Trophoblast cell (in vitro differentiated cells and primary cell): ENCODE measurements at regions not wholly inside any gene's neighbourhood (a gene's known extent, or its start where the extent isn't known, plus 50 kb on each side); places are given as distances from the start of the nearest gene placed in this dataset.

Source experiments
- DNase-seq, 2 donors: peaks; one replicate each; pipeline ENCODE4 v3.0.0-alpha.2; 2016
- H2AFZ ChIP-seq: 2 replicates; pipeline ENCODE4 v1.6.1; 2013; ENCODE audit warnings: low read length, moderate library complexity, mild to moderate bottlenecking; ENCODE audit not compliant: insufficient read depth, poor library complexity
- H2AK5ac ChIP-seq: 2 replicates; pipeline ENCODE4 v1.6.1; 2013; ENCODE audit warnings: mild to moderate bottlenecking, low read length
- H2BK120ac ChIP-seq: 2 replicates; pipeline ENCODE4 v1.6.1; 2013; ENCODE audit warnings: low read length, mild to moderate bottlenecking, moderate library complexity; ENCODE audit not compliant: insufficient read depth, poor library complexity
- H2BK12ac ChIP-seq: 2 replicates; pipeline ENCODE4 v1.6.1; 2013; ENCODE audit warnings: mild to moderate bottlenecking, low read length, moderate library complexity
- H2BK5ac ChIP-seq: 2 replicates; pipeline ENCODE4 v1.6.1; 2013; ENCODE audit warnings: low read length, low read depth, moderate library complexity, mild to moderate bottlenecking; ENCODE audit not compliant: poor library complexity
- H3K14ac ChIP-seq: 2 replicates; pipeline ENCODE4 v1.6.1; 2013; ENCODE audit warnings: mild to moderate bottlenecking, low read length
- H3K18ac ChIP-seq: 2 replicates; pipeline ENCODE4 v1.6.1; 2013; ENCODE audit warnings: mild to moderate bottlenecking, low read length
- H3K23ac ChIP-seq: 2 replicates; pipeline ENCODE4 v1.6.1; 2013; ENCODE audit warnings: low read length
- H3K27ac ChIP-seq: 2 replicates; pipeline ENCODE4 v1.5.1; 2013; ENCODE audit warnings: low read depth, mild to moderate bottlenecking, inconsistent platforms, low read length, moderate library complexity
- H3K27me3 ChIP-seq: 2 replicates; pipeline ENCODE4 v1.6.1; 2013; ENCODE audit warnings: inconsistent platforms, mild to moderate bottlenecking, low read length, moderate library complexity; ENCODE audit not compliant: insufficient read depth
- H3K36me3 ChIP-seq, 2 experiments: 1 replicate in 1 of 2; 2 replicates in 1 of 2; pipeline ENCODE4 v1.6.1; 2013; ENCODE audit warnings: low read length in 2 of 2, mild to moderate bottlenecking in 2 of 2, moderate library complexity in 1 of 2; ENCODE audit not compliant: insufficient read depth in 2 of 2, control insufficient read depth in 1 of 2
- H3K4ac ChIP-seq: 2 replicates; pipeline ENCODE4 v1.6.1; 2013; ENCODE audit warnings: low read depth, mild to moderate bottlenecking, low read length, moderate library complexity
- H3K4me1 ChIP-seq, 2 experiments: 1 replicate in 1 of 2; 2 replicates in 1 of 2; pipeline ENCODE4 v1.6.1; 2013; ENCODE audit warnings: low read length in 2 of 2, mild to moderate bottlenecking in 2 of 2, moderate library complexity in 1 of 2; ENCODE audit not compliant: insufficient read depth in 2 of 2, control insufficient read depth in 1 of 2
- H3K4me2 ChIP-seq: 2 replicates; pipeline ENCODE4 v1.6.1; 2013; ENCODE audit warnings: inconsistent platforms, mild to moderate bottlenecking, low read length, moderate library complexity
- H3K4me3 ChIP-seq: 2 replicates; pipeline ENCODE4 v1.5.1; 2013; ENCODE audit warnings: mild to moderate bottlenecking, low read depth, low read length, inconsistent platforms
- H3K79me1 ChIP-seq: one replicate; pipeline ENCODE4 v1.6.1; 2013; ENCODE audit warnings: low read length
- H3K79me2 ChIP-seq: 2 replicates; pipeline ENCODE4 v1.6.1; 2013; ENCODE audit warnings: low read length, mild to moderate bottlenecking; ENCODE audit not compliant: control insufficient read depth, insufficient read depth, poor library complexity
- H3K9ac ChIP-seq: 2 replicates; pipeline ENCODE4 v1.6.1; 2013; ENCODE audit warnings: mild to moderate bottlenecking, low read length
- H3K9me3 ChIP-seq: 2 replicates; pipeline ENCODE4 v1.6.1; 2013; ENCODE audit warnings: low read depth, mild to moderate bottlenecking, control low read depth, inconsistent platforms, low read length; ENCODE audit not compliant: insufficient read depth
- H4K12ac ChIP-seq: 2 replicates; pipeline ENCODE4 v1.6.1; 2013; ENCODE audit warnings: low read depth, mild to moderate bottlenecking, low read length, moderate library complexity
- H4K8ac ChIP-seq: 2 replicates; pipeline ENCODE4 v1.6.1; 2013; ENCODE audit warnings: low read depth, mild to moderate bottlenecking, low read length, moderate library complexity
- H4K91ac ChIP-seq: one replicate; pipeline ENCODE4 v1.6.1; 2013; ENCODE audit warnings: low read depth, mild to moderate bottlenecking, low read length, moderate library complexity
- WGBS: extraction: QIAGEN DNeasy Blood & Tissue Kit; methylation state at CpG from one replicate; pipeline ENCODE4 v1.1.7; 2013; ENCODE audit warnings: missing lambda C conversion rate; ENCODE audit not compliant: insufficient read length, insufficient coverage; ENCODE audit errors: extremely low coverage; 5-methylcytosine and 5-hydroxymethylcytosine counted together

GRCh38 chr1:14111121-14111520 is 411.1 kb downstream of the PRDM2 start:
- H2BK12ac ChIP-seq: no peak overlapping the region
- H3K9ac ChIP-seq: no peak overlapping the region
- H3K36me3 ChIP-seq: no peaks in the 10 kb centered on the region
- H2AK5ac ChIP-seq: no peak overlapping the region
- H3K18ac ChIP-seq: no peak overlapping the region
- H3K27me3 ChIP-seq: no peaks in the 10 kb centered on the region
- no CpG with 5 or more reads among the region's 5 CpGs for WGBS
- no peak overlapping the region for H3K27ac ChIP-seq
- no peaks in the 10 kb centered on the region for H3K79me1 ChIP-seq
- no peak overlapping the region for H4K91ac ChIP-seq
- no peak overlapping the region for H2AFZ ChIP-seq
- no peaks in the 10 kb centered on the region for H3K79me2 ChIP-seq
- H3K23ac ChIP-seq: no peak overlapping the region
- H4K8ac ChIP-seq: no peak overlapping the region
- no peak overlapping the region for H2BK5ac ChIP-seq
- H3K4me1 ChIP-seq: no peaks in the 10 kb centered on the region
- peak in 1 of 2 donors; percentile 34 for DNase-seq
- no peak overlapping the region for H3K4ac ChIP-seq
- H3K4me3 ChIP-seq: no peak overlapping the region
- no peaks in the 10 kb centered on the region for H3K9me3 ChIP-seq
- H3K14ac ChIP-seq: no peak overlapping the region
- H3K4me2 ChIP-seq: no peak overlapping the region
- H2BK120ac ChIP-seq: no peak overlapping the region
- H4K12ac ChIP-seq: no peak overlapping the region

- H2BK5ac ChIP-seq: no peak overlapping the region
These were observed 412.6 kb downstream of the PRDM2 start for GRCh38 chr1:14112613-14113012.

DNA sequence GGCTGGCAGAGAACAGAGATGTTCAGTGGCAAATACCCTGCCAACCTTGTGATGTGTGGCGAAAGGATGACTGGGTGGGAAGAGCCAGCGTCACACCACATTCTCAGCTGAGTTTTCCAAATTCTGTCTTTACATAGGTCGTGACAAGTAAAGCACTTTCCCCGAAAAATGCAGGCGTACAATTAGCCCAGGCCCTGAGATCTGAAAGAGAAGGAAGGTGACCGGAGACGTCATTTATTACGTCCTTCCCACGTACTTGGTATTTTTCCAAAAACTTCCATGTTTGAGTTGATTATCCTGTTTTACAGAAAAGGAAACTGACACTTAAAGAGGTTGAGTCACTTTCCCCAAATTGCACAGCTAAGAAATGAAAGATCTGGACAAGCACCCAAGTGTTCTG is 413.3 kb downstream of the PRDM2 start:
- no peak overlapping the region for H3K23ac ChIP-seq
- H3K4me1 ChIP-seq: no peaks in the 10 kb centered on the region
- no peak overlapping the region for H3K4ac ChIP-seq
- H2BK12ac ChIP-seq: no peak overlapping the region
- no peaks in the 10 kb centered on the region for H3K79me2 ChIP-seq
- H3K36me3 ChIP-seq: no peaks in the 10 kb centered on the region
- H3K27me3 ChIP-seq: no peaks in the 10 kb centered on the region
- no peaks in the 10 kb centered on the region for H3K79me1 ChIP-seq
- no peak overlapping the region for H4K12ac ChIP-seq
- no peak overlapping the region for H3K4me2 ChIP-seq
- no peak overlapping the region for H2AK5ac ChIP-seq
- DNase-seq: peak in 1 of 2 donors; percentile 22
- no peak overlapping the region for H2AFZ ChIP-seq
- H3K9me3 ChIP-seq: no peaks in the 10 kb centered on the region
- no peak overlapping the region for H3K9ac ChIP-seq
- H2BK120ac ChIP-seq: no peak overlapping the region
- no peak overlapping the region for H4K91ac ChIP-seq
- H4K8ac ChIP-seq: no peak overlapping the region
- H3K4me3 ChIP-seq: no peak overlapping the region
- no peak overlapping the region for H3K14ac ChIP-seq
- no peak overlapping the region for H3K27ac ChIP-seq
- no peak overlapping the region for H3K18ac ChIP-seq
- H2BK5ac ChIP-seq: no peak overlapping the region
- WGBS: no CpG with 5 or more reads among the region's 9 CpGs

More at GRCh38 chr1:14112613-14113012, 412.6 kb downstream of the PRDM2 start:
- Histone ChIP-seq H3K9ac (no peak overlapping the region), H3K27ac (no peak overlapping the region), H3K36me3 (no peaks in the 10 kb centered on the region), H3K4me1 (no peaks in the 10 kb centered on the region), H3K4me2 (no peak overlapping the region), H2AK5ac (no peak overlapping the region), H3K4ac (no peak overlapping the region), H3K9me3 (no peaks in the 10 kb centered on the region), H4K91ac (no peak overlapping the region), H2AFZ (no peak overlapping the region), H3K4me3 (no peak overlapping the region), H3K79me1 (no peaks in the 10 kb centered on the region), H3K79me2 (no peaks in the 10 kb centered on the region), H3K23ac (no peak overlapping the region), H2BK12ac (no peak overlapping the region), H3K18ac (no peak overlapping the region), H4K8ac (no peak overlapping the region), H3K14ac (no peak overlapping the region), H3K27me3 (no peaks in the 10 kb centered on the region), H4K12ac (no peak overlapping the region), H2BK120ac (no peak overlapping the region)
- DNase-seq: no peak
- WGBS: no CpG with 5 or more reads among the region's 1 CpG

DNA sequence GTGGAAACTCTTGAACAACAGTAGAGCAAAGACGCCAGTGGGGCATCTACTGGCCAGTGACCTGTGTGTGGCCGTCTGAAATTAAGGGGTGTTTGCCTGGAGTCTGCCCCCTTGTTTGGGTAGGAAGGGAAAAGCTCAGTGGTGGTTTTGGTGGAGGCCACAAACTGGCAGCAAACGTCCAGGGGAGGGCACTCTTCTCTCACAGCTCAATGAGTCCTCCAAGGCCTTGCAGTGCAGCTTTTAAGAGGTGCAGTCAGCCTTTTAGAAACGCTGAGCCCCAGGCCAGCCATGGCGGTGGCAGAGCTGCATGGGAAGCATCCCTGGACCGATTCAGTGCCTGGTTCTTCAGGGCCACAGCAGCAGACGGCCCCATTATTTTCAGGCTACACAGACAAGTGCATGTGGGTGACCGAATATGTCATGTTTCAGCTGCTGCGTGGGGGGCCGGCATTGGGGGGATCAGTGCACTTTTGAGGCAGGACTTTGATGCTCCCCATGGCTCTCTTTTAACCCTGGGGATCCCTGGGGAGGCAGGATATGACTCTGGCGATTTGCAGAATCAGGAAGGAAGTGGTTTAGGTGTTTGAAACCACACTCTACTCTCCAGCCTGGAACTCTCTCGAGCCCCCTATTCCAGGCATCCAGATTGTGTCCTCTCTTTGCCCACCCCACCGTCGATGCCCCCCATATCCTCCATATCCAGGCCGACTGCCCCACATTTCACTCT is 414.0 kb downstream of the PRDM2 start:
- Histone ChIP-seq H2AK5ac (no peak overlapping the region), H3K4ac (no peak overlapping the region), H3K9ac (no peak overlapping the region), H3K23ac (no peak overlapping the region), H3K4me1 (no peaks in the 10 kb centered on the region), H2BK12ac (no peak overlapping the region), H2AFZ (no peak overlapping the region), H3K4me3 (no peak overlapping the region), H3K79me1 (no peaks in the 10 kb centered on the region), H4K91ac (no peak overlapping the region), H2BK120ac (no peak overlapping the region), H4K12ac (no peak overlapping the region), H3K27ac (no peak overlapping the region), H2BK5ac (no peak overlapping the region), H3K9me3 (no peaks in the 10 kb centered on the region), H3K79me2 (no peaks in the 10 kb centered on the region), H4K8ac (no peak overlapping the region), H3K27me3 (no peaks in the 10 kb centered on the region), H3K36me3 (no peaks in the 10 kb centered on the region), H3K18ac (no peak overlapping the region), H3K4me2 (no peak overlapping the region), H3K14ac (no peak overlapping the region)
- DNase-seq: peak; percentile 49 to 61
- WGBS: no CpG with 5 or more reads among the region's 15 CpGs
